DMS53 treated with DMSO at 0.1 percent for 48 hours (cell line): ENCODE measurements at regions not wholly inside any gene's neighbourhood (a gene's known extent, or its start where the extent isn't known, plus 50 kb on each side); places are given as distances from the start of the nearest gene placed in this dataset.
A peak's percentile ranks its signal among the peaks of the same experiment; 100 is the strongest.

Source experiments
- DNase-seq: peaks from one replicate; lab custom pipeline; 2025; ENCODE audit not compliant: unreplicated experiment; lab: John Stamatoyannopoulos, UW

GRCh38 chr5:104998572-104998971, 1436.0 kb upstream of the NUDT12 start:
- peak; percentile 28 for DNase-seq

- DNase-seq: peak; percentile 78
These were observed 1435.6 kb upstream of the NUDT12 start for GRCh38 chr5:104998169-104998568.

- no peak for DNase-seq
These were observed 1424.5 kb upstream of the NUDT12 start for GRCh38 chr5:104987074-104987473.

GRCh38 chr5:104977529-104977928, 1414.9 kb upstream of the NUDT12 start:
- DNase-seq: peak; percentile 73

GRCh38 chr5:104967806-104968410, 1405.3 kb upstream of the NUDT12 start:
- DNase-seq: no peak

GRCh38 chr5:104965006-104965405, 1402.4 kb upstream of the NUDT12 start:
- DNase-seq: no peak

- no peak for DNase-seq
These were observed 1392.9 kb upstream of the NUDT12 start for GRCh38 chr5:104955479-104955878.

- DNase-seq: no peak
These were observed 1390.3 kb upstream of the NUDT12 start for GRCh38 chr5:104952876-104953275.

- DNase-seq: no peak
These were observed 1389.2 kb upstream of the NUDT12 start for GRCh38 chr5:104951829-104952228.

GRCh38 chr5:104947076-104947475, 1384.5 kb upstream of the NUDT12 start:
- DNase-seq: no peak

- peak; percentile 1 for DNase-seq
These were observed 1380.1 kb upstream of the NUDT12 start for GRCh38 chr5:104942735-104943134.

- no peak for DNase-seq
These were observed 1378.5 kb upstream of the NUDT12 start for GRCh38 chr5:104941030-104941645.

GRCh38 chr5:104937598-104937997, 1375.0 kb upstream of the NUDT12 start:
- no peak for DNase-seq

- no peak for DNase-seq
These were observed 1369.8 kb upstream of the NUDT12 start for GRCh38 chr5:104932431-104932830.

- DNase-seq: no peak
These were observed 1366.4 kb upstream of the NUDT12 start for GRCh38 chr5:104928906-104929520.

GRCh38 chr5:104915226-104915625, 1352.6 kb upstream of the NUDT12 start:
- DNase-seq: no peak

- DNase-seq: no peak
These were observed 1352.0 kb upstream of the NUDT12 start for GRCh38 chr5:104914536-104915070.

GRCh38 chr5:104913841-104914281, 1351.3 kb upstream of the NUDT12 start:
- DNase-seq: no peak

- no peak for DNase-seq
These were observed 1347.2 kb upstream of the NUDT12 start for GRCh38 chr5:104909803-104910202.

- no peak for DNase-seq
These were observed 1342.0 kb upstream of the NUDT12 start for GRCh38 chr5:104904561-104904960.

- no peak for DNase-seq
These were observed 1341.4 kb upstream of the NUDT12 start for GRCh38 chr5:104903941-104904340.

GRCh38 chr5:104891596-104891995, 1329.0 kb upstream of the NUDT12 start:
- DNase-seq: no peak
